Esophagus muscularis mucosa (tissue), 4 donors: ENCODE measurements at regions not wholly inside any gene's neighbourhood (a gene's known extent, or its start where the extent isn't known, plus 50 kb on each side); places are given as distances from the start of the nearest gene placed in this dataset.
"Not testable (repeated sequence)": the region's sequence is repeated elsewhere in the genome, so short reads cannot be mapped to it uniquely, and the experiment has no call there.

Experiments
- DNase-seq: peaks from one replicate; pipeline ENCODE4 v3.0.0-alpha.2; 2017; ENCODE audit errors: extremely low spot score
- H3K27ac ChIP-seq, 4 donors: fragments of 200-600 bp; sonication (generic); replicated peaks in 1 of 4; 1 replicate in 3 of 4; 2 replicates in 1 of 4; pipeline ENCODE4 v1.5.1; 2016 to 2019; ENCODE audit warnings: mild to moderate bottlenecking in 1 of 4
- H3K27me3 ChIP-seq, 4 donors: fragments of 200-600 bp; sonication (generic); one replicate each; pipeline versions ENCODE4 v1.5.1 to v1.6.0; 2016 to 2019
- H3K36me3 ChIP-seq, 4 donors: fragments of 200-600 bp; sonication (generic); one replicate each; pipeline ENCODE4 v1.5.1; 2016 to 2019
- H3K4me1 ChIP-seq, 4 donors: fragments of 200-600 bp; sonication (generic); one replicate each; pipeline ENCODE4 v1.5.1; 2016 to 2019
- H3K4me3 ChIP-seq, 4 donors: fragments of 200-600 bp; sonication (generic); 1 replicate in 2 of 4; 2 replicates in 2 of 4; pipeline ENCODE4 v1.5.1; 2016 to 2019; ENCODE audit warnings: mild to moderate bottlenecking in 4 of 4, moderate library complexity in 1 of 4
- H3K9me3 ChIP-seq, 4 donors: fragments of 200-600 bp; sonication (generic); 1 replicate in 3 of 4; 2 replicates in 1 of 4; pipeline ENCODE4 v1.5.1; 2016 to 2019
- CTCF ChIP-seq, 3 experiments: fragments of 200-600 bp in 2 of 3; fragments of 450-650 bp in 1 of 3; sonication (generic) in 2 of 3; IDR thresholded peaks; one replicate each; pipeline ENCODE4 v1.5.1; 2017 to 2019; ENCODE audit warnings: antibody characterized with exemption in 3 of 3, mild to moderate bottlenecking in 2 of 3, moderate library complexity in 1 of 3
- EP300 ChIP-seq: sonication (generic); formaldehyde crosslinking; IDR thresholded peaks from one replicate; pipeline ENCODE4 v1.6.1; 2017; ENCODE audit warnings: antibody characterized with exemption
- POLR2A ChIP-seq: fragments of 450-650 bp; IDR thresholded peaks from one replicate; pipeline ENCODE4 v1.6.1; 2017; ENCODE audit warnings: antibody characterized with exemption, moderate library complexity, mild to moderate bottlenecking, low read depth
- POLR2AphosphoS5 ChIP-seq, 2 donors: sonication (generic); formaldehyde crosslinking; IDR thresholded peaks; one replicate each; pipeline ENCODE4 v1.6.1; 2017; ENCODE audit warnings: antibody characterized with exemption in 2 of 2
- WGBS: methylation state at CpG from one replicate; pipeline ENCODE4 v1.1.5; 2018; 5-methylcytosine and 5-hydroxymethylcytosine counted together
- intact Hi-C: fragments of 100-400 bp; cut with DNase I; formaldehyde crosslinking; loops from one replicate; pipeline ENCODE4 v1.15.1; 2023

- Histone ChIP-seq H3K4me1 (no peaks in the 10 kb centered on the region), H3K27me3 (peaks cover 0 to 10% (median 0%) of the 10 kb centered on the region in 4 donors), H3K36me3 (no peaks in the 10 kb centered on the region), H3K27ac (no peak overlapping the region), H3K9me3 (no peaks in the 10 kb centered on the region), H3K4me3 (no peak overlapping the region)
- DNase-seq, result no peak
- TF ChIP-seq POLR2AphosphoS5 (IDR thresholded peaks at IDR 0.05) (no peak), CTCF (IDR thresholded peaks at IDR 0.05) (no peak), POLR2A (no peak), EP300 (no peak)
- intact Hi-C loops, result no loop called here
Observed at GRCh38 chr10:8407501-8408021, 353.1 kb downstream of the GATA3 start.

- Histone ChIP-seq H3K4me1 (no peaks in the 10 kb centered on the region), H3K36me3 (no peaks in the 10 kb centered on the region), H3K27ac (no peak overlapping the region), H3K27me3 (peaks cover 0 to 10% (median 0%) of the 10 kb centered on the region in 4 donors), H3K9me3 (no peaks in the 10 kb centered on the region), H3K4me3 (no peak overlapping the region)
- no peak for TF ChIP-seq EP300
- TF ChIP-seq POLR2AphosphoS5 (IDR thresholded peaks at IDR 0.05), result no peak
- TF ChIP-seq POLR2A, result no peak
- no peak for TF ChIP-seq CTCF (IDR thresholded peaks at IDR 0.05)
- WGBS, result 78% methylated on average over 3 of the region's 3 CpGs
- DNase-seq, result no peak
- intact Hi-C loops, result no loop called here
Observed at GRCh38 chr10:8410506-8410905, 356.0 kb downstream of the GATA3 start.

DNA sequence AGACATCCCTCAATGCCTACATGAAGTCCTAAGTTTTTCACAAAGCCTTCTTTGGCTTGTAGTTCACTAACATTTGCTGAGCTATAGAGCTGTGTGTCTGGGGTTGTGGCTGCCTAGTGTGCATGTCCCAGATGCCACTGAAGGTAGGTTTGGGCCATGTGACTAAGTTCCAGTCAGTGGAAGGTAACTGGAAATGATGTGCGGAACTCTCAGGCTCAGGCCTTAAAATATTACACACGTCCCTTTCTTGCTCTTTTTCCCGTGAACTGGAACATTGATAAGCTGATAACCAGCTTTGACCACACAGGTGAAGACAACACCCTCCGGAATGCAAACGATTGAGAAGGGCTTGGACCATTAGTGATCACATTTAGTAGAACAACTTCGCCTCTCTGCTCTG is 358.1 kb downstream of the GATA3 start:
- no peaks in the 10 kb centered on the region for H3K4me1 ChIP-seq
- H3K36me3 ChIP-seq, result no peaks in the 10 kb centered on the region
- TF ChIP-seq EP300, result no peak
- no peak for TF ChIP-seq POLR2A
- no peak for TF ChIP-seq CTCF (IDR thresholded peaks at IDR 0.05)
- no peak for TF ChIP-seq POLR2AphosphoS5 (IDR thresholded peaks at IDR 0.05)
- H3K27me3 ChIP-seq, result peaks cover 0 to 10% (median 0%) of the 10 kb centered on the region in 4 donors
- no peaks in the 10 kb centered on the region for H3K9me3 ChIP-seq
- no peak for DNase-seq
- intact Hi-C loops, result no loop called here
- 90% methylated on average over 6 of the region's 6 CpGs for WGBS
- H3K4me3 ChIP-seq, result no peak overlapping the region
- no peak overlapping the region for H3K27ac ChIP-seq

GRCh38 chr10:8415029-8415428 is 360.5 kb downstream of the GATA3 start:
- intact Hi-C loops, DNase-seq, H3K4me3 ChIP-seq, H3K36me3 ChIP-seq, H3K9me3 ChIP-seq, H3K27ac ChIP-seq, H3K4me1 ChIP-seq: not testable (repeated sequence)
- H3K27me3 ChIP-seq, result peaks cover 0 to 10% (median 0%) of the 10 kb centered on the region in 4 donors
- 93% methylated on average over 2 of the region's 2 CpGs for WGBS

- no peak overlapping the region for H3K27ac ChIP-seq
- intact Hi-C loops, result no loop called here
- peaks cover 0 to 2% (median 0%) of the 10 kb centered on the region in 4 donors for H3K27me3 ChIP-seq
- H3K36me3 ChIP-seq, result no peaks in the 10 kb centered on the region
- no peaks in the 10 kb centered on the region for H3K4me1 ChIP-seq
- no peaks in the 10 kb centered on the region for H3K9me3 ChIP-seq
- no peak for DNase-seq
- 39% methylated on average over 8 of the region's 8 CpGs for WGBS
- H3K4me3 ChIP-seq, result no peak overlapping the region
- TF ChIP-seq POLR2AphosphoS5 (IDR thresholded peaks at IDR 0.05), result no peak
- no peak for TF ChIP-seq POLR2A
- TF ChIP-seq CTCF (IDR thresholded peaks at IDR 0.05), result no peak
Observed at GRCh38 chr10:8416192-8416701, 361.8 kb downstream of the GATA3 start.
